Endothelial cell (in vitro differentiated cells): ENCODE measurements at regions not wholly inside any gene's neighbourhood (a gene's known extent, or its start where the extent isn't known, plus 50 kb on each side); places are given as distances from the start of the nearest gene placed in this dataset.

ENCODE experiments used
- DNase-seq: peaks from one replicate; pipeline ENCODE4 v3.0.0; 2021; ENCODE audit warnings: low spot score
- H3K27ac Mint-ChIP-seq: one replicate; pipeline ENCODE4 v1.8.0; 2021; ENCODE audit warnings: mixed read lengths, inconsistent platforms; ENCODE audit not compliant: unreplicated experiment
- H3K27me3 Mint-ChIP-seq: one replicate; pipeline ENCODE4 v1.8.0; 2021; ENCODE audit warnings: mild to moderate bottlenecking, moderate library complexity, mixed read lengths, inconsistent platforms; ENCODE audit not compliant: unreplicated experiment
- H3K36me3 Mint-ChIP-seq: one replicate; pipeline ENCODE4 v1.8.0; 2021; ENCODE audit warnings: mild to moderate bottlenecking, low read depth, mixed read lengths, inconsistent platforms; ENCODE audit not compliant: unreplicated experiment
- H3K4me1 Mint-ChIP-seq: one replicate; pipeline ENCODE4 v1.8.0; 2021; ENCODE audit warnings: mild to moderate bottlenecking, mixed read lengths, inconsistent platforms; ENCODE audit not compliant: unreplicated experiment
- H3K4me3 Mint-ChIP-seq: one replicate; pipeline ENCODE4 v1.8.0; 2021; ENCODE audit warnings: mild to moderate bottlenecking, mixed read lengths, inconsistent platforms; ENCODE audit not compliant: unreplicated experiment
- H3K9me3 Mint-ChIP-seq: one replicate; pipeline ENCODE4 v1.8.0; 2021; ENCODE audit warnings: mixed read lengths, inconsistent platforms; ENCODE audit not compliant: unreplicated experiment
- CTCF ChIP-seq: fragments of 200-600 bp; sonication (generic); IDR thresholded peaks from one replicate; pipeline ENCODE4 v1.5.0; 2021; ENCODE audit warnings: antibody characterized with exemption; ENCODE audit not compliant: unreplicated experiment

GRCh38 chr2:65565681-65566080, 133.3 kb upstream of the SPRED2 start:
- no peak for TF ChIP-seq CTCF
- Mint-ChIP-seq H3K27ac (no peak overlapping the region), H3K4me3 (no peak overlapping the region), H3K27me3 (no peaks in the 10 kb centered on the region), H3K9me3 (no peaks in the 10 kb centered on the region), H3K36me3 (peaks cover 5% of the 10 kb centered on the region), H3K4me1 (peaks cover 11% of the 10 kb centered on the region)
- DNase-seq = no peak

GRCh38 chr2:65564299-65564698, 131.9 kb upstream of the SPRED2 start:
- H3K27ac Mint-ChIP-seq = no peak overlapping the region
- DNase-seq = no peak
- peaks cover 5% of the 10 kb centered on the region for H3K36me3 Mint-ChIP-seq
- H3K9me3 Mint-ChIP-seq = no peaks in the 10 kb centered on the region
- H3K4me3 Mint-ChIP-seq = no peak overlapping the region
- peaks cover 11% of the 10 kb centered on the region for H3K4me1 Mint-ChIP-seq
- no peak for TF ChIP-seq CTCF
- H3K27me3 Mint-ChIP-seq = no peaks in the 10 kb centered on the region

GRCh38 chr2:65562890-65563289, 130.5 kb upstream of the SPRED2 start:
- Mint-ChIP-seq H3K27me3 (no peaks in the 10 kb centered on the region), H3K36me3 (peaks cover 5% of the 10 kb centered on the region), H3K4me3 (no peak overlapping the region), H3K27ac (no peak overlapping the region), H3K4me1 (peaks cover 11% of the 10 kb centered on the region), H3K9me3 (no peaks in the 10 kb centered on the region)
- no peak for DNase-seq
- TF ChIP-seq CTCF = no peak

GRCh38 chr2:65558743-65559142, 126.3 kb upstream of the SPRED2 start:
- H3K9me3 Mint-ChIP-seq = no peaks in the 10 kb centered on the region
- peaks cover 3% of the 10 kb centered on the region for H3K27me3 Mint-ChIP-seq
- no peaks in the 10 kb centered on the region for H3K36me3 Mint-ChIP-seq
- no peak for TF ChIP-seq CTCF
- H3K4me1 Mint-ChIP-seq = peaks cover 8% of the 10 kb centered on the region
- H3K4me3 Mint-ChIP-seq = no peak overlapping the region
- H3K27ac Mint-ChIP-seq = no peak overlapping the region
- DNase-seq = no peak

GRCh38 chr2:65557616-65558573, 125.5 kb upstream of the SPRED2 start:
- Mint-ChIP-seq H3K4me1 (peaks cover 8% of the 10 kb centered on the region), H3K9me3 (no peaks in the 10 kb centered on the region), H3K4me3 (no peak overlapping the region), H3K27me3 (peaks cover 3% of the 10 kb centered on the region), H3K36me3 (no peaks in the 10 kb centered on the region), H3K27ac (no peak overlapping the region)
- no peak for DNase-seq
- no peak for TF ChIP-seq CTCF
